ENCODE measurements at regions not wholly inside any gene's neighbourhood (a gene's known extent, or its start where the extent isn't known, plus 50 kb on each side); places are given as distances from the start of the nearest gene placed in this dataset.
A peak's percentile ranks its signal among the peaks of the same experiment; 100 is the strongest.

DNA sequence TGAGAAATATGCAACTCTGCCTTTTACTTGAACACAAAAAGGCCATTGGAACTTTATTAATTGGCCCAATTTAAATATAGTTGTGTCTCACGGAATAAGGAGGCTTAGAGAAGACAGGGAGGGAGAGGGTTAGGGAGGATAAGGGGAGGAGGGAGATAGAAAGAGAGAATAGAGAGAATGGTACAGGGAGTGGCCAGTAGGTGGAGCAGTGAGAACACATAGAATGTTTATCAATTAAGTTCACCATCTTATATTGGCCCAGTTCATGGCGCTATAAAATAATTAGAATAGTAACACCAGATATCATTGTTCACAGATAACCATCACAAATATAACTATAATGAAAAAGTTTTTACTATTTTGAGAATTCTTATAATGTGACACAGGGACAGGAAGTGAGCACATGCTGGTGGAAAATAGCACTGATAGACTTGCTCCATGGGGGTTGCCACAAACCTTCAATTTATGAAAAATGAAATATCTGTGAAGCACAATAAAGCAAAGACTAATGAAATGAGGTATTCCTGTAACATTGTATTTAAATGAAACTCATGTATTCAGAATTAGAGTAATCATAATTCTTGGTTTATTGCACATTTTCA, 374.1 kb upstream of the MANEA start:
- no peak for ATAC-seq
- no peaks in the 10 kb centered on the region; the same call in 1 of the 2 replicates for H3K9me3 ChIP-seq (replicated peaks; ENCODE audit: control insufficient read depth, insufficient read depth, low read depth, low read length)
- 0% methylated on average over 2 of the region's 2 CpGs for WGBS (ENCODE audit: insufficient coverage, low coverage, missing lambda C conversion rate)
- H3K4me1 ChIP-seq (replicated peaks in 1 of 2; ENCODE audit: control insufficient read depth in 2 of 2, insufficient read depth in 2 of 2, low read length in 2 of 2), result no peaks in the 10 kb centered on the region
- no peaks in the 10 kb centered on the region for H3K79me2 ChIP-seq (ENCODE audit: control insufficient read depth, insufficient read depth, low read length)
- H3K4me3 ChIP-seq, result no peak overlapping the region
- ChIA-PET CTCF (ENCODE audit: low intra/inter-chr PET ratio) (interaction anchor here (0.7 kb wide), 1 partner anchor 67 kb away, joined by 4 read pairs; no protein-coding TSS in a partner anchor), POLR2A (no interaction called here)
- no peaks in the 10 kb centered on the region for H3K9me1 ChIP-seq (ENCODE audit: control insufficient read depth, insufficient read depth, low read length)
- no peaks in the 10 kb centered on the region for H3K27me3 ChIP-seq (ENCODE audit: control insufficient read depth in 2 of 2, insufficient read depth in 2 of 2, low read length in 2 of 2)
- DNase-seq (ENCODE audit: extremely low read depth in 1 of 4, low spot score in 3 of 4), result peak; percentile 8 to 27 (median 18)
- no peak overlapping the region for H3K9ac ChIP-seq (ENCODE audit: insufficient read depth in 1 of 2, low read depth in 2 of 2, low read length in 2 of 2)
- TF ChIP-seq RAD21 (CRISPR knock-in tag; conservative IDR thresholded peaks at IDR 0.05 in 1 of 2, IDR thresholded peaks at IDR 0.05 in 1 of 2) (peak in 1 of 2 experiments; percentile 25; a peak in 3 of 4 replicates), BRF1 (IDR thresholded peaks at IDR 0.05; ENCODE audit: borderline replicate concordance, extremely low read depth, insufficient read length) (no peak), ZNF12 (CRISPR knock-in tag; IDR thresholded peaks at IDR 0.05) (no peak), RBM39 (optimal IDR thresholded peaks at IDR 0.05; ENCODE audit: low read depth, low read length) (no peak), SOX6 (IDR thresholded peaks at IDR 0.05) (no peak), THRB (CRISPR knock-in tag; conservative IDR thresholded peaks at IDR 0.05) (no peak), CTCF (IDR thresholded peaks at IDR 0.05 in 2 of 3, conservative IDR thresholded peaks at IDR 0.05 in 1 of 3; ENCODE audit: insufficient read depth in 2 of 3, low read depth in 1 of 3, low read length in 3 of 3) (peak in 2 of 3 experiments; percentile 32 to 37; a peak in 3 of 6 replicates)
- TF ChIP-seq, protein P1, sequence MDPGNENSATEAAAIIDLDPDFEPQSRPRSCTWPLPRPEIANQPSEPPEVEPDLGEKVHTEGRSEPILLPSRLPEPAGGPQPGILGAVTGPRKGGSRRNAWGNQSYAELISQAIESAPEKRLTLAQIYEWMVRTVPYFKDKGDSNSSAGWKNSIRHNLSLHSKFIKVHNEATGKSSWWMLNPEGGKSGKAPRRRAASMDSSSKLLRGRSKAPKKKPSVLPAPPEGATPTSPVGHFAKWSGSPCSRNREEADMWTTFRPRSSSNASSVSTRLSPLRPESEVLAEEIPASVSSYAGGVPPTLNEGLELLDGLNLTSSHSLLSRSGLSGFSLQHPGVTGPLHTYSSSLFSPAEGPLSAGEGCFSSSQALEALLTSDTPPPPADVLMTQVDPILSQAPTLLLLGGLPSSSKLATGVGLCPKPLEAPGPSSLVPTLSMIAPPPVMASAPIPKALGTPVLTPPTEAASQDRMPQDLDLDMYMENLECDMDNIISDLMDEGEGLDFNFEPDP (CRISPR knock-in tag; IDR thresholded peaks at IDR 0.05), result no peak
- TF ChIP-seq, protein P2, sequence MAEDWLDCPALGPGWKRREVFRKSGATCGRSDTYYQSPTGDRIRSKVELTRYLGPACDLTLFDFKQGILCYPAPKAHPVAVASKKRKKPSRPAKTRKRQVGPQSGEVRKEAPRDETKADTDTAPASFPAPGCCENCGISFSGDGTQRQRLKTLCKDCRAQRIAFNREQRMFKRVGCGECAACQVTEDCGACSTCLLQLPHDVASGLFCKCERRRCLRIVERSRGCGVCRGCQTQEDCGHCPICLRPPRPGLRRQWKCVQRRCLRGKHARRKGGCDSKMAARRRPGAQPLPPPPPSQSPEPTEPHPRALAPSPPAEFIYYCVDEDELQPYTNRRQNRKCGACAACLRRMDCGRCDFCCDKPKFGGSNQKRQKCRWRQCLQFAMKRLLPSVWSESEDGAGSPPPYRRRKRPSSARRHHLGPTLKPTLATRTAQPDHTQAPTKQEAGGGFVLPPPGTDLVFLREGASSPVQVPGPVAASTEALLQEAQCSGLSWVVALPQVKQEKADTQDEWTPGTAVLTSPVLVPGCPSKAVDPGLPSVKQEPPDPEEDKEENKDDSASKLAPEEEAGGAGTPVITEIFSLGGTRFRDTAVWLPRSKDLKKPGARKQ (CRISPR knock-in tag; IDR thresholded peaks at IDR 0.05), result no peak
- intact Hi-C loops (cut with micrococcal nuclease), result no loop called here
- no TSS peak for BruUV-seq (replicated peaks)
- no peaks in the 10 kb centered on the region for H4K20me1 ChIP-seq (replicated peaks; ENCODE audit: control insufficient read depth, insufficient read depth, low read length)
- FAIRE-seq, result no peak
- H3K36me3 ChIP-seq (ENCODE audit: control insufficient read depth, insufficient read depth, low read length), result no peaks in the 10 kb centered on the region
- H3K4me2 ChIP-seq (ENCODE audit: insufficient read depth, low read length), result no peak overlapping the region
- no peak overlapping the region for H2AFZ ChIP-seq (ENCODE audit: low read depth, low read length)
- in situ Hi-C loops (cut with MboI), result no loop called here
- H3K27ac ChIP-seq (ENCODE audit: extremely low read depth, low read depth, low read length), result no peak overlapping the region
